GM21717 (cell line): ENCODE measurements at regions not wholly inside any gene's neighbourhood (a gene's known extent, or its start where the extent isn't known, plus 50 kb on each side); places are given as distances from the start of the nearest gene placed in this dataset.

Experiments used
- ATAC-seq: cut with Tn5 transposase; IDR thresholded peaks from one replicate; pipeline ENCODE4 v1.9.1; 2021; ENCODE audit warnings: mild to moderate bottlenecking, moderate library complexity; ENCODE audit not compliant: unreplicated experiment

- no peak for ATAC-seq
These were observed 322.5 kb downstream of the EN1 start for GRCh38 chr2:118524911-118525310.

- no peak for ATAC-seq
These were observed 323.7 kb downstream of the EN1 start for GRCh38 chr2:118523761-118524160.

- ATAC-seq = no peak
These were observed 325.5 kb downstream of the EN1 start for GRCh38 chr2:118521960-118522359.

GRCh38 chr2:118521272-118521671, 326.2 kb downstream of the EN1 start:
- ATAC-seq = no peak

- no peak for ATAC-seq
These were observed 327.2 kb downstream of the EN1 start for GRCh38 chr2:118520246-118520645.

- ATAC-seq = no peak
These were observed 327.9 kb downstream of the EN1 start for GRCh38 chr2:118519511-118519910.

- no peak for ATAC-seq
These were observed 336.6 kb downstream of the EN1 start for GRCh38 chr2:118510807-118511206.

- no peak for ATAC-seq
These were observed 338.0 kb downstream of the EN1 start for GRCh38 chr2:118509319-118510004.

- no peak for ATAC-seq
These were observed 339.2 kb downstream of the EN1 start for GRCh38 chr2:118508282-118508681.

GRCh38 chr2:118505436-118505835, 342.0 kb downstream of the EN1 start:
- ATAC-seq = no peak

- no peak for ATAC-seq
These were observed 345.3 kb downstream of the EN1 start for GRCh38 chr2:118502106-118502505.

- no peak for ATAC-seq
These were observed 348.5 kb downstream of the EN1 start for GRCh38 chr2:118498943-118499342.

GRCh38 chr2:118496870-118497611, 350.4 kb downstream of the EN1 start:
- ATAC-seq = no peak

- ATAC-seq = no peak
These were observed 351.0 kb downstream of the EN1 start for GRCh38 chr2:118496467-118496866.

- ATAC-seq = no peak
These were observed 352.2 kb downstream of the EN1 start for GRCh38 chr2:118495290-118495689.

- ATAC-seq = no peak
These were observed 354.2 kb downstream of the EN1 start for GRCh38 chr2:118493213-118493612.

GRCh38 chr2:118492335-118492734, 355.1 kb downstream of the EN1 start:
- ATAC-seq = no peak

GRCh38 chr2:118490330-118490729, 357.1 kb downstream of the EN1 start:
- no peak for ATAC-seq

- ATAC-seq = no peak
These were observed 357.6 kb downstream of the EN1 start for GRCh38 chr2:118489712-118490299.

GRCh38 chr2:118481299-118481698, 366.1 kb downstream of the EN1 start:
- ATAC-seq = no peak

GRCh38 chr2:118479020-118479419, 368.4 kb downstream of the EN1 start:
- ATAC-seq = no peak
